Ovary (tissue), 7 donors: ENCODE measurements at regions not wholly inside any gene's neighbourhood (a gene's known extent, or its start where the extent isn't known, plus 50 kb on each side); places are given as distances from the start of the nearest gene placed in this dataset.

Experiments
- DNase-seq, 5 donors: peaks; one replicate each; pipeline ENCODE4 v3.0.0-alpha.2; 2019 to 2020
- H3K27ac ChIP-seq, 2 donors: fragments of 200-600 bp; one replicate each; pipeline versions ENCODE4 v1.5.1 to v1.8.0; 2019 to 2022
- H3K27me3 ChIP-seq: fragments of 200-600 bp; one replicate; pipeline ENCODE4 v1.8.0; 2022
- H3K36me3 ChIP-seq: fragments of 200-600 bp; sonication (generic); one replicate; pipeline ENCODE4 v1.5.1; 2019
- H3K4me1 ChIP-seq: one replicate; pipeline ENCODE4 v1.8.1; 2013; ENCODE audit warnings: mild to moderate bottlenecking, moderate library complexity; ENCODE audit not compliant: insufficient read depth
- H3K4me3 ChIP-seq: fragments of 200-600 bp; sonication (generic); one replicate; pipeline ENCODE4 v1.5.1; 2017
- H3K9me3 ChIP-seq, 2 donors: fragments of 200-600 bp in 1 of 2; sonication (generic) in 1 of 2; one replicate each; pipeline versions ENCODE4 v1.5.1 to v1.8.1; 2013 to 2019; ENCODE audit warnings: mild to moderate bottlenecking in 1 of 2, moderate library complexity in 1 of 2
- EP300 ChIP-seq: sonication (generic); formaldehyde crosslinking; IDR thresholded peaks from one replicate; pipeline ENCODE4 v1.6.1; 2017; ENCODE audit warnings: antibody characterized with exemption
- POLR2A ChIP-seq: fragments of 450-650 bp; IDR thresholded peaks from one replicate; pipeline ENCODE4 v1.6.1; 2017; ENCODE audit warnings: antibody characterized with exemption, mild to moderate bottlenecking, moderate library complexity
- WGBS, 3 donors: extraction: QIAGEN DNeasy Blood & Tissue Kit in 1 of 3; methylation state at CpG; one replicate each; pipeline versions ENCODE4 v1.1.5 to v1.1.7; 2013 to 2017; 5-methylcytosine and 5-hydroxymethylcytosine counted together
- intact Hi-C, 4 donors: fragments of 100-400 bp; cut with DNase I; formaldehyde crosslinking; loops; one replicate each; pipeline versions ENCODE4 v1.11.0 to v1.15.1; 2022 to 2023
- TF ChIP-seq, protein P1 (sequence below), 3 donors: fragments of 450-650 bp in 2 of 3; fragments of 200-600 bp in 1 of 3; IDR thresholded peaks; one replicate each; pipeline versions ENCODE4 v1.5.1 to v1.8.0; 2016 to 2022; ENCODE audit warnings: antibody characterized with exemption in 3 of 3, mild to moderate bottlenecking in 1 of 3
- donor health status: DM: no; HTN: no; CAD: no; lungs with moderate emphysema.
- donor health status: DM: no; HTN: no; CAD: no.
- donor health status: Bipolar disorder and iron deficiency.
- donor health status: DM: no; HTN: no; CAD: no.
- donor health status: DM: yes; HTN: yes; CAD: no.

DNA sequence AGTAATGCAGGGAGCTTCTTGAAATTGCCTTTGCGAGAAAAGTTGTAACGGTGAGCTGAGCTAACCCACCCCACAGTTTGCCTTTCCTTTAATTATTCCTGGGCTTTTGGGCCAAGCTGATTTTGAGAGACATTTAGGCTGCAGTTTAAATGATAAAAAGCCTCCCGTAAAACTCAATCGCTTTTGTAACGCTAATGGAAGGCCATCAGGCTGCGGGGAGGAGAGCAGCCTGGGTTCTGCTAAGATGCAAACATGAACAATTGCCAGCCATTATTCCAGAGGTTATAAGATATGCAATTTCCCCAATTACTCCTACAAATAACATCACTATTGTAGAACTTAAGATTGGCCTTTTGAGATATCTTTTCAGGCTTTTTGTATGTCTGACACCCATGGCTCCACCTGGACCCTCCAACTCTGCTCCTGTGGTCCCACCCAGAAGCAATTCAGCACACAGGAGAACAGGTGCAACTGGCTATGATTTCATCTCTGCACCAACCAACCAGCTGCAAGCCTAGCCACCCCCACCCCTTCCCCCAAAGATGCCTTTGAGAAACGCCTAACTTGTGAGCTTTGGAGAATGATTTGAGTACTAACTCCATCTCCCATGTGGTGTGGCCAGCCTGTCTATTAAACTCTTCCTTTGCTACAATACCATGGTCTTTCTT, 108.2 kb upstream of the FAM9C start:
- no peak overlapping the region for H3K27ac ChIP-seq
- no peak for DNase-seq
- no peaks in the 10 kb centered on the region for H3K27me3 ChIP-seq
- WGBS, 3 donors, result 70 to 84% (median 77%) methylated on average over 7 of the region's 7 CpGs
- H3K36me3 ChIP-seq, result no peaks in the 10 kb centered on the region
- no peak overlapping the region for H3K4me3 ChIP-seq
- H3K4me1 ChIP-seq, result no peaks in the 10 kb centered on the region
- H3K9me3 ChIP-seq, result peaks cover 0 to 4% of the 10 kb centered on the region in 2 donors
- TF ChIP-seq POLR2A (no peak), EP300 (no peak)
- TF ChIP-seq, protein P1, sequence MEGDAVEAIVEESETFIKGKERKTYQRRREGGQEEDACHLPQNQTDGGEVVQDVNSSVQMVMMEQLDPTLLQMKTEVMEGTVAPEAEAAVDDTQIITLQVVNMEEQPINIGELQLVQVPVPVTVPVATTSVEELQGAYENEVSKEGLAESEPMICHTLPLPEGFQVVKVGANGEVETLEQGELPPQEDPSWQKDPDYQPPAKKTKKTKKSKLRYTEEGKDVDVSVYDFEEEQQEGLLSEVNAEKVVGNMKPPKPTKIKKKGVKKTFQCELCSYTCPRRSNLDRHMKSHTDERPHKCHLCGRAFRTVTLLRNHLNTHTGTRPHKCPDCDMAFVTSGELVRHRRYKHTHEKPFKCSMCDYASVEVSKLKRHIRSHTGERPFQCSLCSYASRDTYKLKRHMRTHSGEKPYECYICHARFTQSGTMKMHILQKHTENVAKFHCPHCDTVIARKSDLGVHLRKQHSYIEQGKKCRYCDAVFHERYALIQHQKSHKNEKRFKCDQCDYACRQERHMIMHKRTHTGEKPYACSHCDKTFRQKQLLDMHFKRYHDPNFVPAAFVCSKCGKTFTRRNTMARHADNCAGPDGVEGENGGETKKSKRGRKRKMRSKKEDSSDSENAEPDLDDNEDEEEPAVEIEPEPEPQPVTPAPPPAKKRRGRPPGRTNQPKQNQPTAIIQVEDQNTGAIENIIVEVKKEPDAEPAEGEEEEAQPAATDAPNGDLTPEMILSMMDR (IDR thresholded peaks at IDR 0.05), result no peak
- intact Hi-C loops, result no loop called here

DNA sequence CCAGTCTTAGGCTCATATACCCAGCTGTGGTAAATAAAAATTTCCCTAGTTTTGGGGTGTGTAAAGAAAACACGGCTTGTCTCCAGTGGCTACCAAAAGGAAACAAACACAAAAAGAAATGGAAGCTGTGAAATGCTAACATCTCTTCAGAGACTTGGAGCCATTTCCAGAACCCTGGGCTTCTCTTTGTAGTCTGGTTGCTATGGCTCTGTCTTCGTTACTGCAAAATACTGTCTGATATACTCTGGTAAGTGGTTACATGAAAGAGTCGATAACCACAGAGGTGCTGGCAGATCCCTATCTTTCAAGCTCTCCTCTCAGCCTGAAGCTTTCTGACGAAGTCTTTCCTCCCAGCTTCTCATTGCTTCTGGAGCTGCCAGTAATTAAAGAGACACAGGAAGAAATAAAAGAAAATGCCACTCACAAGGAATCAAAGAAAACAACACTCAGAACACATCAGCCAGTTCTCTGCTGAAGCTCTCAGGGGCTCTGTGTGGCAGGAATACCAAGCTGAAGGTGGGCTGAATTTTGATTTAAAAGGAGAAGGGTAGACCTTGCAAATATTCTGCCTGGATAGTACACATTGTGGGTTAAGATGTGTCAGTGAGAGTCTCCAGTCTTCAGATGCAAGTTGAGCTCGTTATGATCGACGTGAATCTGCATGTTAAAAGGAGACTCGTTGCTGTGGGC, 107.6 kb upstream of the FAM9C start:
- WGBS, 3 donors, result 43 to 51% (median 47%) methylated on average over 8 of the region's 8 CpGs
- intact Hi-C loops, result no loop called here
- Histone ChIP-seq H3K36me3 (no peaks in the 10 kb centered on the region), H3K9me3 (peaks cover 0 to 4% of the 10 kb centered on the region in 2 donors), H3K27ac (no peak overlapping the region), H3K4me1 (no peaks in the 10 kb centered on the region), H3K4me3 (no peak overlapping the region), H3K27me3 (no peaks in the 10 kb centered on the region)
- no peak for DNase-seq
- TF ChIP-seq POLR2A (no peak), EP300 (no peak)

DNA sequence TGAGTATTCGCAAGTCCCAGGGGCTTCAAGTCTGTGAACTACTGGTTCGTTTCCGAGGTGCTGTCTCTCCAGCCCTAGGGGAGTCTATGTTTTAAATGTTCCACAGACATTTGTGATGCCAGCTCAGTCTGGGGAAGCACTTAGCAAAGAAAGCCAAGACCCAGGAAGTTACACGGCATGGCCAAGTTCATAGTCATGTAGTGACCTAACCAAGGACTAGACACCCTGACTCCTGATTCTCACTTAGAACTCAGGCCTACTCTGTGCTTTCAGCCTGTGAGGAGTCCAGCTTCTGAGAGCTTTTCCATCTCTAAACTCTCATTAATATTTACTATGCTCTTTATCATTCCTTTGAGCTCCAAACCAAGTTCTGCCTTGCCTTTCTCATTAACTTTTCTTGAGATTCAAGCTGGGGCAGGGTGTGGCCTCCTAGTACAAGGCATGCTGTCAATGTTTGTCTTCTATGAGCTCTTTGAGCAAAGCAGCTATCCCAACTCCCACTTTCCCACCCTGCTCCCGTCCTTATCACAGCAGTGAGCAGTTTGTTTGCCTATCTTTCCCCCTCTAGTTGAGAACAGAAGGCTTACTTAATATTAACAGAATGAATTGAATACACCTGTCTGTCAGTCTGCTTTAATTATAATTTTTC, 105.4 kb upstream of the FAM9C start:
- H3K27ac ChIP-seq, result no peak overlapping the region
- TF ChIP-seq EP300 (no peak), POLR2A (no peak)
- TF ChIP-seq, protein P1 (IDR thresholded peaks at IDR 0.05), result no peak
- WGBS, 3 donors, result 63 to 78% (median 67%) methylated on average over 5 of the region's 5 CpGs
- no peaks in the 10 kb centered on the region for H3K36me3 ChIP-seq
- no peak for DNase-seq
- intact Hi-C loops, result no loop called here
- no peaks in the 10 kb centered on the region for H3K27me3 ChIP-seq
- peaks cover 0 to 4% of the 10 kb centered on the region in 2 donors for H3K9me3 ChIP-seq
- no peaks in the 10 kb centered on the region for H3K4me1 ChIP-seq
- no peak overlapping the region for H3K4me3 ChIP-seq

DNA sequence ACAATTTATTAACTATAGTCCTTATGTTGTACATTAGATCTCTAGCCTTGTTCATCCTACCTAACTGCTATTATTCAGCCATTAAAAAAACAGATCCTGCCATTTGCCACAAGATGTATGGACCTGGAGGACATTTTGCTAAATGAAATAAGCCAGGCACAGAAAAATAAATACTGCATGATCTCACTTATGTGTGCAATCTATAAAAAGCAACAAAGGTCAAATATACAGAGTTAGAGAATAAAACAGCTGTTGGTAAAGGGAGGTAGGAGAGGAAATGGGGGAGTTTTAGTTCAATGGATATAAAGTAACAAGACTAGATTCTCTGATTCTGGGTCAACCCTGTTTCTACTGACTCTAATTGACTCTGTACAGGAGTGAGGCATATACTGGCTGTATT, 103.3 kb upstream of the FAM9C start:
- intact Hi-C loops, result no loop called here
- H3K9me3 ChIP-seq, result no peaks in the 10 kb centered on the region

More for the DNA sequence above, 103.3 kb upstream of the FAM9C start:
- Histone ChIP-seq H3K27me3 (no peaks in the 10 kb centered on the region), H3K36me3 (no peaks in the 10 kb centered on the region), H3K4me3 (no peak overlapping the region), H3K4me1 (no peaks in the 10 kb centered on the region), H3K27ac (no peak overlapping the region)
- no peak for DNase-seq
- no peak for TF ChIP-seq EP300
- TF ChIP-seq, protein P1 (IDR thresholded peaks at IDR 0.05), result no peak
- no peak for TF ChIP-seq POLR2A
